HFFc6 (cell line): ENCODE measurements at regions not wholly inside any gene's neighbourhood (a gene's known extent, or its start where the extent isn't known, plus 50 kb on each side); places are given as distances from the start of the nearest gene placed in this dataset.

Experiments used
- DNase-seq: peaks from one replicate; pipeline ENCODE4 v3.0.0-alpha.2; 2018
- H3K27ac Mint-ChIP-seq: 2 replicates; pipeline ENCODE4 v1.8.0; 2020; ENCODE audit warnings: mild to moderate bottlenecking, mixed read lengths
- H3K27me3 Mint-ChIP-seq: 2 replicates; pipeline ENCODE4 v1.8.0; 2021; ENCODE audit warnings: mild to moderate bottlenecking, moderate library complexity, mixed read lengths; ENCODE audit not compliant: insufficient read depth
- H3K36me3 Mint-ChIP-seq: 2 replicates; pipeline ENCODE4 v1.8.0; 2021; ENCODE audit warnings: low read depth, mixed read lengths
- H3K4me1 Mint-ChIP-seq: 2 replicates; pipeline ENCODE4 v1.8.0; 2020; ENCODE audit warnings: low read depth, mixed read lengths
- H3K4me3 Mint-ChIP-seq: 2 replicates; pipeline ENCODE4 v1.8.0; 2020; ENCODE audit warnings: mild to moderate bottlenecking, moderate library complexity, mixed read lengths
- H3K9me3 Mint-ChIP-seq: 2 replicates; pipeline ENCODE4 v1.8.0; 2020; ENCODE audit warnings: mild to moderate bottlenecking, mixed read lengths
- CTCF ChIP-seq: fragments of 200-600 bp; sonication (generic); IDR thresholded peaks from 2 replicates; pipeline ENCODE4 v1.5.0; 2021; ENCODE audit warnings: antibody characterized with exemption, mild to moderate bottlenecking

GRCh38 chr5:53178830-53179229 is 69.3 kb upstream of the MOCS2 start:
- Mint-ChIP-seq H3K4me3 (no peak overlapping the region), H3K36me3 (peaks cover 11% of the 10 kb centered on the region), H3K27ac (no peak overlapping the region), H3K4me1 (peaks cover 6% of the 10 kb centered on the region; the same call in 1 of the 2 replicates), H3K27me3 (peaks cover 2% of the 10 kb centered on the region), H3K9me3 (peaks cover 9% of the 10 kb centered on the region; the same call in 1 of the 2 replicates)
- DNase-seq, result no peak
- no peak for TF ChIP-seq CTCF

DNA sequence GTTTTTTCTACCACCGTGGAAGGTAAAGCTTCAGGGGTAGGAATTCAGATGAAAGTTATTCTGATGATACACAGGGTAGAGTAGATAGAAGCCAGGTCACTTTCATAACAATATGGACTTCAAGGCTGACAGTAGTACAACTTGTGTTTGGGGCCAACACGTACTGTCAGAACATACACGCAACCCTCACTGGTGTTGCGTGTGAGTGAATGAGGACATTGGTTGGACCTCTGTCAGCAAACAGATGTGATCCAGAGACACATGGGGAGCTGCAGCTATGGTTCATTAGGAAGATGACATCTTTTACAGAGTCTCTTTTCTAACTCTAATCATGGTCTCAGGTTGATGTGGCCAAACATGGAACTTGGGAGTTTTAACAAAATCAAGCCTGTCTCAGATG is 70.1 kb upstream of the MOCS2 start:
- DNase-seq, result no peak
- peaks cover 9% of the 10 kb centered on the region; the same call in 1 of the 2 replicates for H3K9me3 Mint-ChIP-seq
- peaks cover 11% of the 10 kb centered on the region for H3K36me3 Mint-ChIP-seq
- H3K27ac Mint-ChIP-seq, result no peak overlapping the region
- H3K4me1 Mint-ChIP-seq, result peaks cover 6% of the 10 kb centered on the region; the same call in 1 of the 2 replicates
- H3K27me3 Mint-ChIP-seq, result peaks cover 2% of the 10 kb centered on the region
- no peak for TF ChIP-seq CTCF
- no peak overlapping the region for H3K4me3 Mint-ChIP-seq

- DNase-seq, result no peak
- Mint-ChIP-seq H3K36me3 (peaks cover 2% of the 10 kb centered on the region), H3K27me3 (no peaks in the 10 kb centered on the region; the same call in 1 of the 2 replicates), H3K4me3 (no peak overlapping the region), H3K9me3 (peaks cover under 1% of the 10 kb centered on the region; the same call in 1 of the 2 replicates), H3K4me1 (peaks cover 6% of the 10 kb centered on the region; the same call in 1 of the 2 replicates), H3K27ac (no peak overlapping the region)
- no peak for TF ChIP-seq CTCF
These were observed 71.0 kb upstream of the MOCS2 start for GRCh38 chr5:53180538-53180937.

- no peak for TF ChIP-seq CTCF
- DNase-seq, result no peak
- no peaks in the 10 kb centered on the region for H3K9me3 Mint-ChIP-seq
- H3K4me1 Mint-ChIP-seq, result peaks cover 6% of the 10 kb centered on the region; the same call in 1 of the 2 replicates
- no peaks in the 10 kb centered on the region for H3K36me3 Mint-ChIP-seq
- peaks cover 1% of the 10 kb centered on the region; the same call in 1 of the 2 replicates for H3K27me3 Mint-ChIP-seq
- no peak overlapping the region for H3K4me3 Mint-ChIP-seq
- no peak overlapping the region for H3K27ac Mint-ChIP-seq
These were observed 71.4 kb upstream of the MOCS2 start for GRCh38 chr5:53180991-53181390.

DNA sequence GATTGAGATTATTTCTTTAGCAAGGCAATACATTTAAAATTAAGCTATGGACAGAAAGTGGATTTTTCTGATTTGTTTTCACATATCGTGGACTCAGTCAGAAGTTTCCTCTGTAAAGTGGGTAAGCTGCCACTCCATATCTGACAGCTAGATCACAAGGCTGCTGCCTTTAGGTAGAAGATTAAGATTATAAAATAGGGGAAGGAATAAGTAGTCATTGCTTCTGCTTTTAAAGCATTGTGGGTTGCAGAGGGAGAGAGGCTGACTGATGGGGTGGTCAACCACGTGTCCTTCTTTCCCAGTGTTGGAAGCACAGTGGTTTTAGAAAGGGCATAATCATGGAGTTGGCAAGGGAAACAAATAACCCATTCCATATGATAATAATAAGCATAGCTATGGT is 74.3 kb upstream of the MOCS2 start:
- no peak for TF ChIP-seq CTCF
- no peak overlapping the region for H3K27ac Mint-ChIP-seq
- peaks cover 6% of the 10 kb centered on the region for H3K36me3 Mint-ChIP-seq
- DNase-seq, result no peak
- H3K4me1 Mint-ChIP-seq, result peaks cover 6% of the 10 kb centered on the region; the same call in 1 of the 2 replicates
- H3K9me3 Mint-ChIP-seq, result no peaks in the 10 kb centered on the region
- peaks cover 1% of the 10 kb centered on the region; the same call in 1 of the 2 replicates for H3K27me3 Mint-ChIP-seq
- H3K4me3 Mint-ChIP-seq, result no peak overlapping the region
